Neuronal stem cell (in vitro differentiated cells): ENCODE measurements at regions not wholly inside any gene's neighbourhood (a gene's known extent, or its start where the extent isn't known, plus 50 kb on each side); places are given as distances from the start of the nearest gene placed in this dataset.

Source experiments
- DNase-seq: peaks from one replicate; pipeline ENCODE4 v3.0.0-alpha.2; 2013; ENCODE audit warnings: low spot score
- H2AFZ ChIP-seq: one replicate; pipeline ENCODE4 v1.6.1; 2013; ENCODE audit warnings: mild to moderate bottlenecking, low read length, inconsistent platforms
- H2AK5ac ChIP-seq: 2 replicates; pipeline ENCODE4 v1.6.1; 2013; ENCODE audit warnings: low read depth, mild to moderate bottlenecking, inconsistent platforms, low read length, moderate library complexity, mixed read lengths
- H2BK120ac ChIP-seq: 2 replicates; pipeline ENCODE4 v1.6.1; 2013; ENCODE audit warnings: low read depth, mild to moderate bottlenecking, inconsistent platforms, low read length, moderate library complexity, mixed read lengths
- H2BK12ac ChIP-seq: one replicate; pipeline ENCODE4 v1.6.1; 2013; ENCODE audit warnings: low read length, inconsistent platforms
- H2BK15ac ChIP-seq: 2 replicates; pipeline ENCODE4 v1.6.1; 2013; ENCODE audit warnings: mild to moderate bottlenecking, low read length, inconsistent platforms, mixed read lengths
- H2BK5ac ChIP-seq: one replicate; pipeline ENCODE4 v1.6.1; 2013; ENCODE audit warnings: inconsistent platforms, mild to moderate bottlenecking, low read length, moderate library complexity
- H3K14ac ChIP-seq: one replicate; pipeline ENCODE4 v1.6.1; 2013; ENCODE audit warnings: low read length, inconsistent platforms
- H3K18ac ChIP-seq: 2 replicates; pipeline ENCODE4 v1.6.1; 2013; ENCODE audit warnings: low read length, inconsistent platforms
- H3K23ac ChIP-seq: 2 replicates; pipeline ENCODE4 v1.6.1; 2013; ENCODE audit warnings: low read depth, mild to moderate bottlenecking, mixed read lengths, low read length, inconsistent platforms; ENCODE audit not compliant: poor library complexity
- H3K27ac ChIP-seq: replicated peaks from 3 replicates; pipeline ENCODE4 v1.5.1; 2013; ENCODE audit warnings: low read length, inconsistent platforms
- H3K27me3 ChIP-seq, 3 experiments: 2 replicates each; pipeline ENCODE4 v1.6.1; 2013; ENCODE audit warnings: low read length in 3 of 3, mild to moderate bottlenecking in 2 of 3, inconsistent platforms in 1 of 3, low read depth in 1 of 3, mixed read lengths in 1 of 3, moderate library complexity in 1 of 3; ENCODE audit not compliant: control insufficient read depth in 3 of 3, insufficient read depth in 3 of 3
- H3K36me3 ChIP-seq, 2 donors: replicated peaks in 1 of 2; 2 replicates each; pipeline ENCODE4 v1.6.1; 2013; ENCODE audit warnings: low read length in 2 of 2; ENCODE audit not compliant: control insufficient read depth in 2 of 2, insufficient read depth in 2 of 2
- H3K4ac ChIP-seq: 2 replicates; pipeline ENCODE4 v1.6.1; 2013; ENCODE audit warnings: inconsistent platforms, mild to moderate bottlenecking, low read length, moderate library complexity
- H3K4me1 ChIP-seq, 2 donors: 1 replicate in 1 of 2; 2 replicates in 1 of 2; pipeline ENCODE4 v1.6.1; 2013; ENCODE audit warnings: low read length in 2 of 2, low read depth in 1 of 2; ENCODE audit not compliant: control insufficient read depth in 2 of 2, insufficient read depth in 1 of 2
- H3K4me2 ChIP-seq: one replicate; pipeline ENCODE4 v1.6.1; 2013; ENCODE audit warnings: mild to moderate bottlenecking, low read length, inconsistent platforms; ENCODE audit not compliant: insufficient read depth, poor library complexity, severe bottlenecking
- H3K4me3 ChIP-seq, 2 donors: 2 replicates each; pipeline ENCODE4 v1.5.1; 2013; ENCODE audit warnings: low read length in 2 of 2, mild to moderate bottlenecking in 2 of 2, inconsistent platforms in 1 of 2, moderate library complexity in 1 of 2
- H3K79me1 ChIP-seq: one replicate; pipeline ENCODE4 v1.6.1; 2013; ENCODE audit warnings: low read depth, mild to moderate bottlenecking, inconsistent platforms, low read length, moderate library complexity
- H3K9ac ChIP-seq: one replicate; pipeline ENCODE4 v1.6.1; 2013; ENCODE audit warnings: mild to moderate bottlenecking, low read depth, low read length, inconsistent platforms; ENCODE audit not compliant: poor library complexity
- H3K9me3 ChIP-seq, 2 donors: replicated peaks in 1 of 2; 2 replicates each; pipeline versions ENCODE3 to v1.6.1; 2013; ENCODE audit warnings: low read length in 2 of 2, mild to moderate bottlenecking in 2 of 2, inconsistent platforms in 1 of 2, low read depth in 1 of 2, mixed read lengths in 1 of 2, moderate library complexity in 1 of 2; ENCODE audit not compliant: control insufficient read depth in 2 of 2, insufficient read depth in 1 of 2
- H4K8ac ChIP-seq: one replicate; pipeline ENCODE4 v1.6.1; 2013; ENCODE audit warnings: low read depth, mild to moderate bottlenecking, inconsistent platforms, low read length, moderate library complexity
- H4K91ac ChIP-seq: one replicate; pipeline ENCODE4 v1.6.1; 2013; ENCODE audit warnings: low read length, low read depth, mild to moderate bottlenecking, inconsistent platforms; ENCODE audit not compliant: poor library complexity
- WGBS, 2 donors: extraction: QIAGEN DNeasy Blood & Tissue Kit; methylation state at CpG; one replicate each; pipeline ENCODE4 v1.1.7; 2013; ENCODE audit warnings: missing lambda C conversion rate in 2 of 2, mixed read lengths in 1 of 2; ENCODE audit not compliant: insufficient read length in 2 of 2, insufficient replicate concordance in 1 of 2; ENCODE audit errors: extremely low coverage in 2 of 2; 5-methylcytosine and 5-hydroxymethylcytosine counted together

DNA sequence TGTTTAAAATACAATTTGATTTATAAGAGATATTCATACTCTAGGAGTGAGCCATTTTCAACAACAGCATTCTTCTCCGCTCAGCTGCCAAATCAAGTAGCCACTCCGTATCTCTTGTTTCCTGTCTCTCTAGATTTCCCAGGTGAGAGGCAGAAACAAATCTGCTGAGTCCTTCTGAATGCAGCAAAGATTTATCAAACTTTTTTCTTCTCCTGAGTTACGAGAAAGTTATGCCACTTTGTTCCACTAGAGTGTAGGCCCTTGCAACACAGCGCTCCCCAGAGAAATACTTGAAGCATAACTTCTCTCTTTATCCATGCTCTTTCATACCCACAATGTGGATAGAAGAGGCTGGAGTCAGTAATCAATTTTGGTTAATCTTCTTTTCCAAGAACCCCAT is 1960.8 kb downstream of the OLFM4 start:
- H3K4me1 ChIP-seq = no peaks in the 10 kb centered on the region
- H3K79me1 ChIP-seq = no peaks in the 10 kb centered on the region
- no CpG with 5 or more reads among the region's 4 CpGs for WGBS, 2 donors
- H3K4me2 ChIP-seq = no peak overlapping the region
- no peak overlapping the region for H3K23ac ChIP-seq
- no peak overlapping the region for H2AK5ac ChIP-seq
- peak overlapping the region; percentile 28 for H2AFZ ChIP-seq
- H3K36me3 ChIP-seq = no peaks in the 10 kb centered on the region
- no peak overlapping the region for H3K18ac ChIP-seq
- no peak overlapping the region for H3K14ac ChIP-seq
- DNase-seq = no peak
- no peak overlapping the region for H3K27ac ChIP-seq
- H3K4me3 ChIP-seq = no peak overlapping the region
- H3K9ac ChIP-seq = no peak overlapping the region
- H2BK120ac ChIP-seq = no peak overlapping the region
- no peaks in the 10 kb centered on the region for H3K27me3 ChIP-seq
- no peak overlapping the region for H2BK5ac ChIP-seq
- no peak overlapping the region for H2BK15ac ChIP-seq
- H2BK12ac ChIP-seq = no peak overlapping the region
- H3K4ac ChIP-seq = no peak overlapping the region
- H4K8ac ChIP-seq = no peak overlapping the region
- H3K9me3 ChIP-seq = no peaks in the 10 kb centered on the region
- no peak overlapping the region for H4K91ac ChIP-seq

- Histone ChIP-seq H2AK5ac (no peak overlapping the region), H3K9me3 (peaks cover 0 to 4% of the 10 kb centered on the region in 2 donors), H2BK15ac (no peak overlapping the region), H2BK12ac (no peak overlapping the region), H3K4me2 (no peak overlapping the region), H3K79me1 (no peaks in the 10 kb centered on the region), H2BK120ac (no peak overlapping the region), H3K23ac (no peak overlapping the region), H4K91ac (no peak overlapping the region), H3K27me3 (no peaks in the 10 kb centered on the region), H3K27ac (no peak overlapping the region), H2AFZ (no peak overlapping the region), H3K36me3 (no peaks in the 10 kb centered on the region), H3K9ac (no peak overlapping the region), H3K4me1 (peaks cover 0 to 3% of the 10 kb centered on the region in 2 donors), H3K14ac (no peak overlapping the region), H2BK5ac (no peak overlapping the region), H3K18ac (no peak overlapping the region), H3K4me3 (no peak overlapping the region), H4K8ac (no peak overlapping the region), H3K4ac (no peak overlapping the region)
- DNase-seq = no peak
- WGBS, 2 donors = no CpG with 5 or more reads among the region's 2 CpGs
These were observed 1970.8 kb downstream of the OLFM4 start for GRCh38 chr13:54999399-54999907.

DNA sequence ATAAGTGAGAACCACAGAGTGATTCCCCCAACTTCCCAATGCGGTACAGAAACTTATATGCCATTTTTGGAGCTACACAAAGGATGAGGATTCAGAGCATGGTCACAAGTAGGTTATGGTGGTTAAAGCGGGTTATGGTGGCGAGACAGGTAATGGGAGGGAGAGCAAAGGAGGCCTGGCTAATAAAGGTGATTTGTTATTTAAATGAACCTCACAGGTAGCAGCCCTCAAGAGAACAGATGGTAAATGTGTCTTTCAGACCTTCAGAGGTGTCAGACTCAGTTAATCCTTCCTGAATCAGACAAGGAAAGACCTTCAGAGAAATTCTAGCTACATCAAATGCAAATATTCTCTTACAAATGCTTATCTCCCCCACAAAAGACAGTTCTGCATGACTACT is 1971.4 kb downstream of the OLFM4 start:
- H3K9ac ChIP-seq = no peak overlapping the region
- H2BK120ac ChIP-seq = no peak overlapping the region
- no peak overlapping the region for H3K18ac ChIP-seq
- no peak overlapping the region for H4K91ac ChIP-seq
- H3K27me3 ChIP-seq = no peaks in the 10 kb centered on the region
- no peak overlapping the region for H3K4me3 ChIP-seq
- H3K79me1 ChIP-seq = no peaks in the 10 kb centered on the region
- H2BK12ac ChIP-seq = no peak overlapping the region
- DNase-seq = no peak
- peaks cover 0 to 4% of the 10 kb centered on the region in 2 donors for H3K9me3 ChIP-seq
- H3K4me1 ChIP-seq = peaks cover 0 to 3% of the 10 kb centered on the region in 2 donors
- no peak overlapping the region for H4K8ac ChIP-seq
- H3K27ac ChIP-seq = no peak overlapping the region
- H3K14ac ChIP-seq = no peak overlapping the region
- H3K4ac ChIP-seq = no peak overlapping the region
- no peak overlapping the region for H2BK5ac ChIP-seq
- no peak overlapping the region for H2AFZ ChIP-seq
- WGBS, 2 donors = no CpG with 5 or more reads among the region's 3 CpGs
- no peak overlapping the region for H3K4me2 ChIP-seq
- H3K36me3 ChIP-seq = no peaks in the 10 kb centered on the region
- no peak overlapping the region for H2AK5ac ChIP-seq
- H3K23ac ChIP-seq = no peak overlapping the region
- H2BK15ac ChIP-seq = no peak overlapping the region

- Histone ChIP-seq H2AK5ac (no peak overlapping the region), H2BK15ac (no peak overlapping the region), H3K4ac (no peak overlapping the region), H3K27ac (no peak overlapping the region), H2BK5ac (no peak overlapping the region), H3K4me1 (peaks cover 0 to 3% of the 10 kb centered on the region in 2 donors), H2AFZ (no peak overlapping the region), H4K8ac (no peak overlapping the region), H4K91ac (no peak overlapping the region), H3K36me3 (no peaks in the 10 kb centered on the region), H3K79me1 (no peaks in the 10 kb centered on the region), H2BK120ac (no peak overlapping the region), H3K9ac (no peak overlapping the region), H3K4me2 (no peak overlapping the region), H2BK12ac (no peak overlapping the region), H3K14ac (no peak overlapping the region), H3K18ac (no peak overlapping the region), H3K27me3 (no peaks in the 10 kb centered on the region), H3K4me3 (no peak overlapping the region), H3K9me3 (peaks cover 0 to 4% of the 10 kb centered on the region in 2 donors), H3K23ac (no peak overlapping the region)
- no CpG with 5 or more reads among the region's 5 CpGs for WGBS, 2 donors
- no peak for DNase-seq
These were observed 1972.2 kb downstream of the OLFM4 start for GRCh38 chr13:55000844-55001243.
